Neuronal stem cell (in vitro differentiated cells): ENCODE measurements at regions not wholly inside any gene's neighbourhood (a gene's known extent, or its start where the extent isn't known, plus 50 kb on each side); places are given as distances from the start of the nearest gene placed in this dataset.

Experiments
- DNase-seq: peaks from one replicate; pipeline ENCODE4 v3.0.0-alpha.2; 2013; ENCODE audit warnings: low spot score
- H2AFZ ChIP-seq: one replicate; pipeline ENCODE4 v1.6.1; 2013; ENCODE audit warnings: mild to moderate bottlenecking, low read length, inconsistent platforms
- H2AK5ac ChIP-seq: 2 replicates; pipeline ENCODE4 v1.6.1; 2013; ENCODE audit warnings: low read depth, mild to moderate bottlenecking, inconsistent platforms, low read length, moderate library complexity, mixed read lengths
- H2BK120ac ChIP-seq: 2 replicates; pipeline ENCODE4 v1.6.1; 2013; ENCODE audit warnings: low read depth, mild to moderate bottlenecking, inconsistent platforms, low read length, moderate library complexity, mixed read lengths
- H2BK12ac ChIP-seq: one replicate; pipeline ENCODE4 v1.6.1; 2013; ENCODE audit warnings: low read length, inconsistent platforms
- H2BK15ac ChIP-seq: 2 replicates; pipeline ENCODE4 v1.6.1; 2013; ENCODE audit warnings: mild to moderate bottlenecking, low read length, inconsistent platforms, mixed read lengths
- H2BK5ac ChIP-seq: one replicate; pipeline ENCODE4 v1.6.1; 2013; ENCODE audit warnings: inconsistent platforms, mild to moderate bottlenecking, low read length, moderate library complexity
- H3K14ac ChIP-seq: one replicate; pipeline ENCODE4 v1.6.1; 2013; ENCODE audit warnings: low read length, inconsistent platforms
- H3K18ac ChIP-seq: 2 replicates; pipeline ENCODE4 v1.6.1; 2013; ENCODE audit warnings: low read length, inconsistent platforms
- H3K23ac ChIP-seq: 2 replicates; pipeline ENCODE4 v1.6.1; 2013; ENCODE audit warnings: low read depth, mild to moderate bottlenecking, mixed read lengths, low read length, inconsistent platforms; ENCODE audit not compliant: poor library complexity
- H3K27ac ChIP-seq: replicated peaks from 3 replicates; pipeline ENCODE4 v1.5.1; 2013; ENCODE audit warnings: low read length, inconsistent platforms
- H3K27me3 ChIP-seq, 3 experiments: 2 replicates each; pipeline ENCODE4 v1.6.1; 2013; ENCODE audit warnings: low read length in 3 of 3, mild to moderate bottlenecking in 2 of 3, inconsistent platforms in 1 of 3, low read depth in 1 of 3, mixed read lengths in 1 of 3, moderate library complexity in 1 of 3; ENCODE audit not compliant: control insufficient read depth in 3 of 3, insufficient read depth in 3 of 3
- H3K36me3 ChIP-seq, 2 donors: replicated peaks in 1 of 2; 2 replicates each; pipeline ENCODE4 v1.6.1; 2013; ENCODE audit warnings: low read length in 2 of 2; ENCODE audit not compliant: control insufficient read depth in 2 of 2, insufficient read depth in 2 of 2
- H3K4ac ChIP-seq: 2 replicates; pipeline ENCODE4 v1.6.1; 2013; ENCODE audit warnings: inconsistent platforms, mild to moderate bottlenecking, low read length, moderate library complexity
- H3K4me1 ChIP-seq, 2 donors: 1 replicate in 1 of 2; 2 replicates in 1 of 2; pipeline ENCODE4 v1.6.1; 2013; ENCODE audit warnings: low read length in 2 of 2, low read depth in 1 of 2; ENCODE audit not compliant: control insufficient read depth in 2 of 2, insufficient read depth in 1 of 2
- H3K4me2 ChIP-seq: one replicate; pipeline ENCODE4 v1.6.1; 2013; ENCODE audit warnings: mild to moderate bottlenecking, low read length, inconsistent platforms; ENCODE audit not compliant: insufficient read depth, poor library complexity, severe bottlenecking
- H3K4me3 ChIP-seq, 2 donors: 2 replicates each; pipeline ENCODE4 v1.5.1; 2013; ENCODE audit warnings: low read length in 2 of 2, mild to moderate bottlenecking in 2 of 2, inconsistent platforms in 1 of 2, moderate library complexity in 1 of 2
- H3K79me1 ChIP-seq: one replicate; pipeline ENCODE4 v1.6.1; 2013; ENCODE audit warnings: low read depth, mild to moderate bottlenecking, inconsistent platforms, low read length, moderate library complexity
- H3K9ac ChIP-seq: one replicate; pipeline ENCODE4 v1.6.1; 2013; ENCODE audit warnings: mild to moderate bottlenecking, low read depth, low read length, inconsistent platforms; ENCODE audit not compliant: poor library complexity
- H3K9me3 ChIP-seq, 2 donors: replicated peaks in 1 of 2; 2 replicates each; pipeline versions ENCODE3 to v1.6.1; 2013; ENCODE audit warnings: low read length in 2 of 2, mild to moderate bottlenecking in 2 of 2, inconsistent platforms in 1 of 2, low read depth in 1 of 2, mixed read lengths in 1 of 2, moderate library complexity in 1 of 2; ENCODE audit not compliant: control insufficient read depth in 2 of 2, insufficient read depth in 1 of 2
- H4K8ac ChIP-seq: one replicate; pipeline ENCODE4 v1.6.1; 2013; ENCODE audit warnings: low read depth, mild to moderate bottlenecking, inconsistent platforms, low read length, moderate library complexity
- H4K91ac ChIP-seq: one replicate; pipeline ENCODE4 v1.6.1; 2013; ENCODE audit warnings: low read length, low read depth, mild to moderate bottlenecking, inconsistent platforms; ENCODE audit not compliant: poor library complexity
- WGBS, 2 donors: extraction: QIAGEN DNeasy Blood & Tissue Kit; methylation state at CpG; one replicate each; pipeline ENCODE4 v1.1.7; 2013; ENCODE audit warnings: missing lambda C conversion rate in 2 of 2, mixed read lengths in 1 of 2; ENCODE audit not compliant: insufficient read length in 2 of 2, insufficient replicate concordance in 1 of 2; ENCODE audit errors: extremely low coverage in 2 of 2; 5-methylcytosine and 5-hydroxymethylcytosine counted together

DNA sequence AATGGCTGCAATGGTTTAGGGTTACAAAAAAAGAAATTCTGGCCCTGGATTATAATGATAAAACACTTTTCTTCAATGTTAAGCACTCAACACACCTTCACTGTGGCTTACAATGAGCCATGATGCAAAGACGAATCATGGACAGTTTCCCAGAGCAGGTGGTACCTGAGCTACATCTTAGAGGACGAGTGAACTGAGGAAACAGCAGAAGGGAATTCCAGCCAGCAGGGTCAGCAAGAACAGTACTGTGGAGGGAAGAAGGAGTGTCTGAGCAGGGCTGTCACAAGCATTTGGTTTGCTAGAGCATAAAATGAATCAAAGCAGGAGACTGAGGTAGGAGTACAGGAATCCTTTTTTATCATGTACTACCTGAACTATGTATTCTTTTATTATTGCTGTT is 332.8 kb upstream of the C11orf87 start:
- no peak for DNase-seq
- Histone ChIP-seq H4K91ac (no peak overlapping the region), H3K9ac (no peak overlapping the region), H3K18ac (no peak overlapping the region), H3K79me1 (no peaks in the 10 kb centered on the region), H3K36me3 (no peaks in the 10 kb centered on the region), H2BK15ac (no peak overlapping the region), H2AK5ac (no peak overlapping the region), H3K27ac (no peak overlapping the region), H2AFZ (no peak overlapping the region), H2BK12ac (no peak overlapping the region), H3K4ac (no peak overlapping the region), H2BK5ac (no peak overlapping the region), H3K27me3 (no peaks in the 10 kb centered on the region), H3K4me3 (no peak overlapping the region), H3K23ac (no peak overlapping the region), H3K4me1 (no peaks in the 10 kb centered on the region), H2BK120ac (no peak overlapping the region), H4K8ac (no peak overlapping the region), H3K14ac (no peak overlapping the region), H3K4me2 (no peak overlapping the region), H3K9me3 (no peaks in the 10 kb centered on the region)
- no CpG with 5 or more reads among the region's 2 CpGs for WGBS, 2 donors

DNA sequence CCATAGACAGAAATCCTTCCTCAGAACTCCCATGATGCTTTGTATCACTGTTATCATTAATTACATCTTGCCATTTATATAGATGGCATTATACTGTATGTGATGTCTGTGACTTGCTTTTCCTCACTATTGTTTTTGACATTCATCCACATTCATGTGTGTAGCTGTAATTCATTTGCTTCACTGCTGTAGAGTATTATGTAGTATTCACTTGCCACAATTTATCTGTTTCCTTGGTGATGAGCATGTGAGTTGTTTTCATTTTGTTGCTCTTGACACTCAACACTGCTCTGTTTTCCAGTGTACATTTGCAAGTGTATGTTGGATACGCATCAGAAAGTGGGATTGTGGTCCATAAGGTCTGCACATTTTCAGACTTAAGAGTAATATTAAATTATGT is 328.6 kb upstream of the C11orf87 start:
- no peak overlapping the region for H3K23ac ChIP-seq
- no peak overlapping the region for H2AFZ ChIP-seq
- no peak overlapping the region for H3K4me3 ChIP-seq
- no peak overlapping the region for H2BK5ac ChIP-seq
- no peak overlapping the region for H3K14ac ChIP-seq
- no peak overlapping the region for H2AK5ac ChIP-seq
- DNase-seq, result no peak
- no peaks in the 10 kb centered on the region for H3K9me3 ChIP-seq
- no peaks in the 10 kb centered on the region for H3K36me3 ChIP-seq
- no peaks in the 10 kb centered on the region for H3K4me1 ChIP-seq
- no peak overlapping the region for H3K4ac ChIP-seq
- no peak overlapping the region for H2BK12ac ChIP-seq
- no peak overlapping the region for H3K4me2 ChIP-seq
- H4K8ac ChIP-seq, result no peak overlapping the region
- H3K79me1 ChIP-seq, result no peaks in the 10 kb centered on the region
- H3K9ac ChIP-seq, result no peak overlapping the region
- no peak overlapping the region for H2BK120ac ChIP-seq
- no peaks in the 10 kb centered on the region for H3K27me3 ChIP-seq
- H3K27ac ChIP-seq, result no peak overlapping the region
- H3K18ac ChIP-seq, result no peak overlapping the region
- no peak overlapping the region for H2BK15ac ChIP-seq
- WGBS, 2 donors, result no CpG with 5 or more reads among the region's 1 CpG
- no peak overlapping the region for H4K91ac ChIP-seq

DNA sequence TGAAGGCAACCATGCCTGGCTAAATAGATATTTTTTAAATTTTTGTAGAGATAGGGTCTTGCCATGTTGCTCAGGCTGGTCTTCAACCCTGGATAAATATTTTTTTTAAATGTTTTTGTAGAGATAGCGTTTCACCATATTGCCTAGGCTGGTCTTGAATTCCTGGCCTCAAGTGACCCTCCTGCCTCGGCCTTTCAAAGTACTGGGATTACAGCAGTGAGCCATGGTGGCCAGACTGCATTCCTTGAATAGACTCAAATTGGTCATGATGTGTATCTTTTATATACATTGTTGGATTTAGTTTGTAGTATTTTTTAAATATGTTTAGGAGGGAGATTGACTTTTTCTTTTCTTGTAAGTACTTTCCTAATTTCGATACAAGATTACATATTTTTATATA is 325.7 kb upstream of the C11orf87 start:
- no CpG with 5 or more reads among the region's 3 CpGs for WGBS, 2 donors
- no peaks in the 10 kb centered on the region for H3K79me1 ChIP-seq
- H3K18ac ChIP-seq, result no peak overlapping the region
- H3K23ac ChIP-seq, result no peak overlapping the region
- no peaks in the 10 kb centered on the region for H3K27me3 ChIP-seq
- no peaks in the 10 kb centered on the region for H3K9me3 ChIP-seq
- H3K9ac ChIP-seq, result no peak overlapping the region
- H2BK12ac ChIP-seq, result no peak overlapping the region
- H4K8ac ChIP-seq, result no peak overlapping the region
- no peak for DNase-seq
- H2AFZ ChIP-seq, result no peak overlapping the region
- no peak overlapping the region for H2AK5ac ChIP-seq
- H3K27ac ChIP-seq, result no peak overlapping the region
- H3K4ac ChIP-seq, result no peak overlapping the region
- no peak overlapping the region for H3K4me3 ChIP-seq
- H2BK15ac ChIP-seq, result no peak overlapping the region
- no peaks in the 10 kb centered on the region for H3K36me3 ChIP-seq
- no peak overlapping the region for H4K91ac ChIP-seq
- H3K14ac ChIP-seq, result no peak overlapping the region
- H3K4me2 ChIP-seq, result no peak overlapping the region
- H2BK5ac ChIP-seq, result no peak overlapping the region
- no peak overlapping the region for H2BK120ac ChIP-seq
- no peaks in the 10 kb centered on the region for H3K4me1 ChIP-seq

DNA sequence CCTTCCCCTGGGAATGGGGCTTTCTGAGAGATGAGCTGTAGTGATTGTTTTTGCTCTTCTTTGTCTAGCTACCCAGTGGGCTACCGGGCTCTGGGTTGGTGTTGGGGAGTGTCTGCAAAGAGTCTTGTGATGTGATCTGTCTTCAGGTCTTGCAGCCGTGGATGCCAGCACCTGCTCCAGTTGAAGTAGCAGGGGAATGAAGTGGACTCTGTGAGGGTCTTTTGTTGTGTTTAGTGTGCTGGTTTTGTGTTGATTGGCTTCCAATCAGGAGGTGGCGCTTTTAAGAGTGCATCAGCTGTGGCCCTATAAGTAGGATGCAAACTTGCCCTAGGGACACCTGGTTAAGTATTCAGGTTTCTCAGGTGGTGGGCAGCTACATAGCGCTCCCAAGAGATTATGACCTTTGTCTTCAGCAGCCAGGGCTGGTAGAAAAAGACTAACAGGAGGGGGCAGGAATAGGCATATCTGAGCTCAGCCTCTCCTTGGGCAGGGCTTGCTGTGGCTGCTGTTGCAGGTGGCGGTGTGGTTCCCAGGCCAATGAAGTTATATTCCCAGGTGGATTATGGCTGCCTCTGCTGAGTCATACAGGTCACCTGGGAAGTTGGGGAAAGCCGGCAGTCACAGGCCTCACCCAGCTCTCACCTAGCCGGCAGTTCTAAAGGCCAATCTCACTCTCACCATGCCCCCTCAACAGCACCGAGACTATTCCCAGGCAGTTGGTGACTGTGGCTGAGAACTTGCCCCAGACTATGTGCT is 315.7 kb upstream of the C11orf87 start:
- Histone ChIP-seq H2BK15ac (peak overlapping the region; percentile 25), H3K9ac (no peak overlapping the region), H2BK5ac (no peak overlapping the region), H2AK5ac (no peak overlapping the region), H3K18ac (peak overlapping the region; percentile 71), H3K4me1 (peaks cover 0 to 4% of the 10 kb centered on the region in 2 donors), H2BK12ac (no peak overlapping the region), H3K79me1 (no peaks in the 10 kb centered on the region), H3K27ac (no peak overlapping the region), H4K91ac (no peak overlapping the region), H3K9me3 (no peaks in the 10 kb centered on the region), H3K36me3 (no peaks in the 10 kb centered on the region), H3K4me2 (no peak overlapping the region), H2AFZ (no peak overlapping the region), H3K4me3 (no peak overlapping the region), H3K4ac (no peak overlapping the region), H3K27me3 (no peaks in the 10 kb centered on the region), H3K23ac (no peak overlapping the region), H2BK120ac (no peak overlapping the region), H4K8ac (no peak overlapping the region), H3K14ac (no peak overlapping the region)
- no peak for DNase-seq
- WGBS, 2 donors, result no CpG with 5 or more reads among the region's 8 CpGs
